Epithelial cell of esophagus (primary cell): ENCODE measurements at regions not wholly inside any gene's neighbourhood (a gene's known extent, or its start where the extent isn't known, plus 50 kb on each side); places are given as distances from the start of the nearest gene placed in this dataset.

Experiments
- DNase-seq: peaks from one replicate; pipeline ENCODE4 v3.0.0; 2010; ENCODE audit warnings: low read depth
- H3K4me3 ChIP-seq: 2 replicates; pipeline ENCODE4 v1.5.1; 2011; ENCODE audit warnings: mild to moderate bottlenecking, low read length, control low read depth
- CTCF ChIP-seq: IDR thresholded peaks from 2 replicates; pipeline ENCODE4 v1.5.1; 2011; ENCODE audit warnings: low read depth, mild to moderate bottlenecking, low read length, control low read depth, inconsistent platforms; ENCODE audit not compliant: insufficient read depth; ENCODE audit errors: missing control alignments

GRCh38 chr5:174412941-174413340 lies 311.4 kb upstream of the MSX2 start:
- no peak overlapping the region for H3K4me3 ChIP-seq
- no peak for DNase-seq
- TF ChIP-seq CTCF: no peak

DNA sequence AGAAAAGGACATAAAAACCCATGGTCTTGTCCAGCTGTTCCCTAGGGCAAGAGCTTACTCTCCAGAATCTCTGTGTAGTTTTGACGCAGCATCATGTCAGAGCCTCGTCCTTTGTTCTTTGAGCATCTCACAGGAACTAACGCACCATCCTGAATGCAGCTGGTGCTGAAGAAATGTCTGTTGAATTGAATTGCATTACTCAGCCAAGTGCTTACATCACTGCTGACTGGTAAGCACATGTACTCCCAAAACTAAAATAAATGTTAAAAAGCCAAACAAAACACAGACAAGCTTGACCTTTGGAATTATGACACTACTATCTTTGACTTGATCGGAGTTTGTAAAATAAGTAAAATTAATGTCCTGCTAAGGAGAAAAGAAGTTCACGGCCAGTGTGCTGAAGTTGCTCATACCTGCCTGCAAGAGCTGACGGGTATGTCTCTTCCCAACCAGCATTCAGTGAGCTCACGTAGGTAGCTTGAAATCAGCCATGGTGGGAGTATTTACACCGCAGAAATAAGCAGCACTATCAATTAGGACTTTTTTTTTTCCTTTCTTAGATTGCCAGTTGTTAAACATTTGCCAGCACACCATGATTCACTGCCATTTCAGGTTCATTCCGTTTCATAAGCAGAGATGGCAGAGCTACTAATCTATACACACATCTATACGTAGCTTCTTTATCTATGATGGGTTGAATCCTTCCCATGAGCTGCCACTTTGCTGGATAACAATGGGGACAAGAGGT lies 310.6 kb upstream of the MSX2 start:
- no peak for TF ChIP-seq CTCF
- DNase-seq: no peak
- H3K4me3 ChIP-seq: no peak overlapping the region

GRCh38 chr5:174414315-174414710 lies 310.1 kb upstream of the MSX2 start:
- H3K4me3 ChIP-seq: no peak overlapping the region
- no peak for TF ChIP-seq CTCF
- no peak for DNase-seq

DNA sequence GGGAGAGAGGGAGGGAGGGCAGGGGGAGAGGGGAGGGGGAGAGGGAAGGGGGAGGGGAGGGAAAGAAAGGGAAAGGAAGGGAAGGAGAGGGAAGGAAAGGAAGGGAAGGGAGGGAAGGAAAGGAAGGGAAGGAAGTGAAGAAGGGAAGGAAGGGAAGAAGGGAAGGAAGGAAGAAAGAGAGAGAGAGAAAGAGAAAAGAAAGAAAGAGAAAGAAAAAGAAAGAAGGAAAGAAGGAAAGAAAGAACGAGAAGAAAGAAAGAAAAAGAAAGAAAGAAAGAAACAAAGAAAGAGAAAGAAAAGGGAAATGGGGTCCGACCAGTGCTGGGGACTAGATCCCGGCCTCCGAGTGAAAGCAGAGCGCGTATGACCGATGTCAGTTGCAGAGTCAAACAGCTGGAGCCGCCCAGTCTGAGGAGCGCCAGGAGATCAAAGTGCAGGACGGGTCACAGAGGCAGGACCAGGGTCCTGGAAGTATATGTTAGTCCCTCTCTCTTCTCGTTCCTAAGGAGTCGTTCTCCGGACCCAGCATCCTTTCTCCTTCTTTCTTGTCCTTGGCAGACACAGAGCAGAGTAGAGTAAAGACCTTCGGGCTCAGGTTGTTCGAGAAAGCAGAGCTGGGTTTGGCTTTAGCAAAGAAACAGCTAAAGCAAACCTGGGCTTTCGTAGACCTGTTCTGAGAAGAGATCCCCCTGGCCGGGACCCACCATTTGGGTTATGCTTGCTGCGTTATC lies 305.4 kb upstream of the MSX2 start:
- no peak for DNase-seq
- no peak overlapping the region for H3K4me3 ChIP-seq
- no peak for TF ChIP-seq CTCF

GRCh38 chr5:174419540-174420132 lies 304.7 kb upstream of the MSX2 start:
- H3K4me3 ChIP-seq: no peak overlapping the region
- peak; percentile 90 for TF ChIP-seq CTCF
- peak; percentile 86 for DNase-seq

DNA sequence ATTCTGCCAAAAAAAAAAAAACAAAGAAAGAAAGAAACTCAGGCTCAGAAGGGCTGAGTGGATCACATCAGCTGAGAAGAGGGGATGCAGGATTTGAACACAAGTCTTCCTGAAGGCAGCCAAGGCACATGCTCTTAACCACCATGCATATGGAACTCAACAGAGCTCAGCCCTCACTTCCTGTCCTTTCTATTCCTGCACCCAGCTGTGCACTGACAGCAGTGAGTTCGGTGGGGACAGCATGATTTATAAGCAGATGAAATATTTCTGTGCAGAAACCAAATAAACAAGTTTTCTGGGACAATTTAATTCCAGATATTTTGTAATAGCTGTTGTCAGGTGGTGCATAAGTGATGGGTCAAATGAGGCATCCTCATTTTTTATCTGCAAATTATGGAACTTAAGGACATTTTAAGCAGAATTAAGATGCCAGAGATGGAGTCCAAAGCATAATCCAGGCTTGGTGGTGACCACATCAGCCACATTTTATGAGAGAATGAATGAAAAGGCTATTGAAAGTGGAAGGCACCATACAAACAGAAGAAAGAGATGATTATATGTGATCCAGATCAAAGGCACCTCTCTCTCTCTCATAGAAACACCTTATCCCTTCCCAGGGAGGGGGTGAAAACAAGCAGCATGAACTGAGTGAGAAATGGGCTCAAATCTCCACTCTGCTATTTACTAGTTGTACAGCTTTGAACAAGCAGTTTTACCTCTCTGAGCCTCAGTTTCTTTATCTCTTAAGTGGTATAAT lies 303.6 kb upstream of the MSX2 start:
- DNase-seq: no peak
- H3K4me3 ChIP-seq: no peak overlapping the region
- TF ChIP-seq CTCF: no peak
